ENCODE measurements at regions not wholly inside any gene's neighbourhood (a gene's known extent, or its start where the extent isn't known, plus 50 kb on each side); places are given as distances from the start of the nearest gene placed in this dataset.

- Mint-ChIP-seq H3K4me1 (no peaks in the 10 kb centered on the region), H3K4me3 (no peak overlapping the region), H3K27ac (no peak overlapping the region), H3K27me3 (no peaks in the 10 kb centered on the region), H3K9me3 (no peaks in the 10 kb centered on the region), H3K36me3 (ENCODE audit: low read depth) (no peaks in the 10 kb centered on the region)
- intact Hi-C loops (cut with micrococcal nuclease): no loop called here
- DNase-seq: no peak
Observed at GRCh38 chr2:145007960-145008263, 488.0 kb upstream of the ZEB2 start.

- Mint-ChIP-seq H3K4me3 (no peak overlapping the region), H3K27ac (no peak overlapping the region), H3K27me3 (no peaks in the 10 kb centered on the region), H3K4me1 (no peaks in the 10 kb centered on the region), H3K9me3 (no peaks in the 10 kb centered on the region), H3K36me3 (ENCODE audit: low read depth) (no peaks in the 10 kb centered on the region)
- DNase-seq: no peak
- intact Hi-C loops (cut with micrococcal nuclease): no loop called here
Observed at GRCh38 chr2:145007093-145007959, 487.4 kb upstream of the ZEB2 start.

- H3K36me3 Mint-ChIP-seq (ENCODE audit: low read depth): no peaks in the 10 kb centered on the region
- H3K27me3 Mint-ChIP-seq: no peaks in the 10 kb centered on the region
Observed at GRCh38 chr2:145002624-145003023, 482.7 kb upstream of the ZEB2 start.

DNA sequence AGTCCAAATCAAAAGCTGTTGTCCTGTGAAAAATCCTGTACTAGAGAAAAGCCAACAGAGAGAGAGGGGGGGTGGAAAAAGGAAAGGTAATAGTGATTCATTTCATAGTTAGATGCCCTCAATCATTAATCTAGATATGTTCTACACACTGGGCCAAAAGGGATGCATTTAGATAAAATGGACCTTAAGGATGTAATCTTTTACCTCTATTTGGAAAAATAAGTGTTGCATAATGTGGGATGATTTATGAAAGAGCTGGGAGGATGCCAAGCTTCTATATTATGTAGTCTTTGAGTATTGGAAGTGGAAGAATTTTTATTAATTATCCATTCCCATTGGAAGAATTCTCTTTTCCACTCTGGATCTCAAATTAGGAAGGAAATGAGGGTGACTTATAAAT is 480.5 kb upstream of the ZEB2 start:
- Mint-ChIP-seq H3K27ac (no peak overlapping the region), H3K4me1 (no peaks in the 10 kb centered on the region), H3K9me3 (no peaks in the 10 kb centered on the region), H3K27me3 (no peaks in the 10 kb centered on the region), H3K36me3 (ENCODE audit: low read depth) (no peaks in the 10 kb centered on the region), H3K4me3 (no peak overlapping the region)
- intact Hi-C loops (cut with micrococcal nuclease): no loop called here
- no peak for DNase-seq

More at GRCh38 chr2:145002624-145003023, 482.7 kb upstream of the ZEB2 start:
- H3K27ac Mint-ChIP-seq: no peak overlapping the region
- H3K9me3 Mint-ChIP-seq: no peaks in the 10 kb centered on the region
- no peak overlapping the region for H3K4me3 Mint-ChIP-seq
- no peaks in the 10 kb centered on the region for H3K4me1 Mint-ChIP-seq
- DNase-seq: no peak
- intact Hi-C loops (cut with micrococcal nuclease): no loop called here

DNA sequence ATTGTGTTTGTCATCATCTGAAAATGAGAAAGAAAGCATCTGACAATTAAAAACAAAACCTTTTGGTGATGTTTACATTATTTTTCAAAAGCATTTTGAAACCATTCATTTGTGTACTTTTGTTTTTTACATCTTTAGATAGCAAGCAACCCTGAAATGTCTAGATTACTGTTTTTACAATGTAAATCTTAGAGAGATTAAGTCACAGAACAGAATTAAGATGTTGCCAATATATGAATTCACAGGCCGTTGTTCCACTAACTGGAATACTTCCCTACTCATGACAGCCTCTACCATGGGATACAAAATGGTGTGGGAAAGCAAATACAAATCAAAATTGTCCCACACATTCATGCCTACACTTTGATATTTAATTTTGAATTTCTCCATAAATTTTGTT is 480.0 kb upstream of the ZEB2 start:
- no peaks in the 10 kb centered on the region for H3K27me3 Mint-ChIP-seq
- no peaks in the 10 kb centered on the region for H3K9me3 Mint-ChIP-seq
- no peaks in the 10 kb centered on the region for H3K4me1 Mint-ChIP-seq
- no peak overlapping the region for H3K27ac Mint-ChIP-seq
- intact Hi-C loops (cut with micrococcal nuclease): no loop called here
- DNase-seq: no peak
- H3K4me3 Mint-ChIP-seq: no peak overlapping the region
- H3K36me3 Mint-ChIP-seq (ENCODE audit: low read depth): no peaks in the 10 kb centered on the region

GRCh38 chr2:144999071-144999875 is 479.4 kb upstream of the ZEB2 start:
- Mint-ChIP-seq H3K4me1 (no peaks in the 10 kb centered on the region), H3K36me3 (ENCODE audit: low read depth) (no peaks in the 10 kb centered on the region), H3K9me3 (no peaks in the 10 kb centered on the region), H3K27me3 (no peaks in the 10 kb centered on the region), H3K4me3 (no peak overlapping the region), H3K27ac (no peak overlapping the region)
- no peak for DNase-seq
- intact Hi-C loops (cut with micrococcal nuclease): no loop called here

- H3K4me1 Mint-ChIP-seq: no peaks in the 10 kb centered on the region
- no peaks in the 10 kb centered on the region for H3K9me3 Mint-ChIP-seq
- H3K4me3 Mint-ChIP-seq: no peak overlapping the region
- no peak for DNase-seq
- H3K27me3 Mint-ChIP-seq: no peaks in the 10 kb centered on the region
- intact Hi-C loops (cut with micrococcal nuclease): no loop called here
- no peak overlapping the region for H3K27ac Mint-ChIP-seq
- no peaks in the 10 kb centered on the region for H3K36me3 Mint-ChIP-seq (ENCODE audit: low read depth)
Observed at GRCh38 chr2:144998435-144998834, 478.5 kb upstream of the ZEB2 start.

DNA sequence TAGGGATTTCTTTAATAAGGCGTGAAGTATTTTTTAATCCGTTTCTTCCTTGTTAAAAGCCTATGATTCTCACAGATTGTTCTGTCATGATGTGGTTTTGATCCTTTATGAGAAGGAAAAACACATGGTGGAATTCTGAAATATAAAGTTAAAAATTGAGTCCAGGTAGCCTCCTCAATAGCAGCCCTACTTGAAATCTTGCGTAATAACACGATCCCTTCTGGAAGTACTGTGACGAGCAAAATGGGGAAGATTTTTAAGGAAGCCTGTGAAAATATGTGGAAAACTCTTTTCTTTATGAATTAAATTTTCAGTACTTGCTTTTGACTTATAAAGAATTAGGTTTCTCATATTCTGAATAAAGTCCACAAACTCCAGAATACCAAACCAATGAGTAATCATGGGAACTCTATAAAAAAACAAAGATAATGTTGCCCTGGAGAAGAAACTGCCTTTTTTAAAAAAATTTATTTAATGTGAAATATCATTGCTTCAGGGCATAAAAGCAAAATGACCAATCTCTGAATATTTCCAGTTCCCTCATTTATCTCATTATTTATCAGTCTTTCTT is 476.4 kb upstream of the ZEB2 start:
- Mint-ChIP-seq H3K36me3 (ENCODE audit: low read depth) (no peaks in the 10 kb centered on the region), H3K4me3 (no peak overlapping the region), H3K27ac (no peak overlapping the region), H3K9me3 (no peaks in the 10 kb centered on the region), H3K4me1 (no peaks in the 10 kb centered on the region), H3K27me3 (no peaks in the 10 kb centered on the region)
- DNase-seq: no peak
- intact Hi-C loops (cut with micrococcal nuclease): no loop called here

DNA sequence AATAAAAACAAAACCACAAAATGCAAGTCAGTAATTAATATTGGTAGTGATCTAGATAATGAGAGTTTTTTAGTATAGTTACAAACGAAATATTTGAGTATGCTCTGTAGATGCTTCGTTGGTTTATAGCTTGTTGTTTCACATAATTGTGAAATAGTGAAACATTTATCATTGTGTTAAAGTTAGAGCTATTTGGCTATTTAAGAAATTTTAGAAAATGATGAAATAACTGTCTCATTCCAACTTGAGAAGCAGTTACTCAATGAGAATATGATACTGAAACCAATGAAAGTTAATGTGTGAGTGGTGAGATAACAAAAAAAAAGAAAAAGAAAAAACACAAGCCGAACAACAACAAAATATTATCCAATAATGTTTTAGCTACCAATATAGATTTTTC is 475.6 kb upstream of the ZEB2 start:
- H3K36me3 Mint-ChIP-seq (ENCODE audit: low read depth): no peaks in the 10 kb centered on the region
- no peak overlapping the region for H3K27ac Mint-ChIP-seq
- DNase-seq: no peak
- H3K9me3 Mint-ChIP-seq: no peaks in the 10 kb centered on the region
- H3K4me1 Mint-ChIP-seq: no peaks in the 10 kb centered on the region
- no peak overlapping the region for H3K4me3 Mint-ChIP-seq
- no peaks in the 10 kb centered on the region for H3K27me3 Mint-ChIP-seq
- intact Hi-C loops (cut with micrococcal nuclease): no loop called here

- Mint-ChIP-seq H3K36me3 (ENCODE audit: low read depth) (no peaks in the 10 kb centered on the region), H3K27me3 (no peaks in the 10 kb centered on the region), H3K4me1 (no peaks in the 10 kb centered on the region), H3K27ac (no peak overlapping the region), H3K4me3 (no peak overlapping the region), H3K9me3 (no peaks in the 10 kb centered on the region)
- intact Hi-C loops (cut with micrococcal nuclease): no loop called here
- DNase-seq: no peak
Observed at GRCh38 chr2:144990661-144991060, 470.7 kb upstream of the ZEB2 start.

GRCh38 chr2:144989579-144990270 is 469.8 kb upstream of the ZEB2 start:
- Mint-ChIP-seq H3K27me3 (no peaks in the 10 kb centered on the region), H3K9me3 (no peaks in the 10 kb centered on the region), H3K4me3 (no peak overlapping the region), H3K36me3 (ENCODE audit: low read depth) (no peaks in the 10 kb centered on the region), H3K4me1 (no peaks in the 10 kb centered on the region), H3K27ac (no peak overlapping the region)
- intact Hi-C loops (cut with micrococcal nuclease): no loop called here
- DNase-seq: no peak

GRCh38 chr2:144988591-144988990 is 468.7 kb upstream of the ZEB2 start:
- Mint-ChIP-seq H3K9me3 (no peaks in the 10 kb centered on the region), H3K27ac (no peak overlapping the region), H3K4me1 (no peaks in the 10 kb centered on the region), H3K36me3 (ENCODE audit: low read depth) (no peaks in the 10 kb centered on the region), H3K4me3 (no peak overlapping the region), H3K27me3 (no peaks in the 10 kb centered on the region)
- no peak for DNase-seq
- intact Hi-C loops (cut with micrococcal nuclease): no loop called here

DNA sequence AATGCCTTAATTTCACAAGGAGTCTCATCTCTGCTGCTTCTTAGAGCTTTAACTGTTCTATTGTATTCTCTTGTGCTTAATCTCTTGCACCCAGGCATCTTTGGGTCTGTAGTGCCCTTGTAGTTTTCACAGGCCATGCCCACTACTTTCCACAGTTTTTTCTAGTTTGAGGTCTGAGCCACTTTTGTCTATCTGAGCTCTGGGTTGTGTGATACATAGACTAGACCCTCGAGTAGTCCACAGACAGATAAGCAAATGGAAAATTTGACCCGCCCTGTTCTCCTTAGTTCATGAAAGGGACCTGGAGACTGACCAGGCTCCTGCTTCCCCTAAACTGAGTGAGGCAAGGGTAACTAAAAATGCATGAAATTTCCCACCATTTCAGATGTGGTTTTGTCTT is 466.8 kb upstream of the ZEB2 start:
- no peak for DNase-seq
- H3K27ac Mint-ChIP-seq: no peak overlapping the region
- no peaks in the 10 kb centered on the region for H3K9me3 Mint-ChIP-seq
- intact Hi-C loops (cut with micrococcal nuclease): no loop called here
- H3K4me3 Mint-ChIP-seq: no peak overlapping the region
- H3K4me1 Mint-ChIP-seq: no peaks in the 10 kb centered on the region
- no peaks in the 10 kb centered on the region for H3K36me3 Mint-ChIP-seq (ENCODE audit: low read depth)
- no peaks in the 10 kb centered on the region for H3K27me3 Mint-ChIP-seq

DNA sequence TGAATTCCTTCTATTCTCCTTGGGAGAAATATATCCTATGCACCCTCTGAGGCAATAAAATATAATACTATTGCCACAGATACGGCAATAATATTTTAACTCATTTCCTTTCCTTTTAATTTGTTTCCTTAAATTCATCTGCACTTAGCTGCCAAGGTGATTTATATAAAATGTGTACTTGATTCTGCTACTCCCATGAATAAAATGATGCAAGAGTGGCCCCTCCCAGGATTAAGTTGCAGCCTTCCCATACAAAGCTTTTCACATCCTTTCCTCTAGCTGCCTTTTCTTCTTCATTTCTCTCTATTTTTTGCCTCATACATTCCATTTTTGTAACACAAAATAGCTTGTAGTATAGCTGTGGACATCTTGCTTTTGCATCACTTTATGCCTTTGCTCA is 464.1 kb upstream of the ZEB2 start:
- H3K27me3 Mint-ChIP-seq: no peaks in the 10 kb centered on the region
- DNase-seq: no peak
- no peaks in the 10 kb centered on the region for H3K9me3 Mint-ChIP-seq
- no peaks in the 10 kb centered on the region for H3K36me3 Mint-ChIP-seq (ENCODE audit: low read depth)
- intact Hi-C loops (cut with micrococcal nuclease): no loop called here
- no peaks in the 10 kb centered on the region for H3K4me1 Mint-ChIP-seq
- no peak overlapping the region for H3K27ac Mint-ChIP-seq
- H3K4me3 Mint-ChIP-seq: no peak overlapping the region
